Vagina (tissue), 2 donors: ENCODE measurements at regions not wholly inside any gene's neighbourhood (a gene's known extent, or its start where the extent isn't known, plus 50 kb on each side); places are given as distances from the start of the nearest gene placed in this dataset.

ENCODE experiments used
- DNase-seq, 2 donors: peaks; one replicate each; pipeline ENCODE4 v3.0.0-alpha.2; 2017; ENCODE audit errors: extremely low spot score in 2 of 2
- H3K27ac ChIP-seq: fragments of 200-600 bp; sonication (generic); one replicate; pipeline ENCODE4 v1.5.1; 2019
- H3K27me3 ChIP-seq: fragments of 200-600 bp; sonication (generic); one replicate; pipeline ENCODE4 v1.5.1; 2019
- H3K36me3 ChIP-seq, 2 donors: fragments of 200-600 bp; sonication (generic); one replicate each; pipeline ENCODE4 v1.5.1; 2017 to 2019
- H3K4me1 ChIP-seq: fragments of 200-600 bp; sonication (generic); one replicate; pipeline ENCODE4 v1.5.1; 2019
- H3K4me3 ChIP-seq, 2 donors: fragments of 200-600 bp; sonication (generic); 1 replicate in 1 of 2; 2 replicates in 1 of 2; pipeline ENCODE4 v1.5.1; 2016 to 2019
- H3K9me3 ChIP-seq: fragments of 200-600 bp; sonication (generic); one replicate; pipeline ENCODE4 v1.5.1; 2019
- CTCF ChIP-seq, 3 experiments: fragments of 450-650 bp in 2 of 3; fragments of 200-600 bp in 1 of 3; sonication (generic) in 1 of 3; IDR thresholded peaks; one replicate each; pipeline ENCODE4 v1.5.1; 2017 to 2019; ENCODE audit warnings: antibody characterized with exemption in 3 of 3, mild to moderate bottlenecking in 2 of 3, moderate library complexity in 2 of 3
- POLR2A ChIP-seq, 2 donors: fragments of 450-650 bp; IDR thresholded peaks; one replicate each; pipeline ENCODE4 v1.6.1; 2017; ENCODE audit warnings: antibody characterized with exemption in 2 of 2, mild to moderate bottlenecking in 2 of 2, moderate library complexity in 2 of 2
- POLR2AphosphoS5 ChIP-seq, 2 donors: sonication (generic); formaldehyde crosslinking; IDR thresholded peaks; one replicate each; pipeline ENCODE4 v1.9.0; 2017; ENCODE audit warnings: antibody characterized with exemption in 2 of 2, mild to moderate bottlenecking in 2 of 2, low read depth in 1 of 2; ENCODE audit not compliant: insufficient read depth in 1 of 2
- intact Hi-C: fragments of 100-400 bp; cut with DNase I; formaldehyde crosslinking; loops from one replicate; pipeline ENCODE4 v1.15.1; 2023

GRCh38 chr22:48099251-48099650 lies 1336.8 kb downstream of the TBC1D22A start:
- H3K36me3 ChIP-seq: no peaks in the 10 kb centered on the region
- H3K4me3 ChIP-seq: no peak overlapping the region
- no peaks in the 10 kb centered on the region for H3K9me3 ChIP-seq
- intact Hi-C loops: no loop called here
- TF ChIP-seq POLR2A (IDR thresholded peaks at IDR 0.05): no peak
- no peak for TF ChIP-seq CTCF (IDR thresholded peaks at IDR 0.05)
- TF ChIP-seq POLR2AphosphoS5 (IDR thresholded peaks at IDR 0.05; ENCODE audit: insufficient read depth in 1 of 2, low read depth in 1 of 2): no peak
- H3K27ac ChIP-seq: no peak overlapping the region
- no peaks in the 10 kb centered on the region for H3K4me1 ChIP-seq
- H3K27me3 ChIP-seq: no peaks in the 10 kb centered on the region
- peak in 1 of 2 donors; percentile 87 for DNase-seq

GRCh38 chr22:48098921-48099245 lies 1336.4 kb downstream of the TBC1D22A start:
- intact Hi-C loops: no loop called here
- Histone ChIP-seq H3K27me3 (no peaks in the 10 kb centered on the region), H3K4me1 (peaks cover under 1% of the 10 kb centered on the region), H3K4me3 (no peak overlapping the region), H3K9me3 (no peaks in the 10 kb centered on the region), H3K27ac (no peak overlapping the region), H3K36me3 (no peaks in the 10 kb centered on the region)
- no peak for TF ChIP-seq CTCF (IDR thresholded peaks at IDR 0.05)
- TF ChIP-seq POLR2AphosphoS5 (IDR thresholded peaks at IDR 0.05; ENCODE audit: insufficient read depth in 1 of 2, low read depth in 1 of 2): no peak
- no peak for TF ChIP-seq POLR2A (IDR thresholded peaks at IDR 0.05)
- peak in 1 of 2 donors; percentile 85 for DNase-seq

- intact Hi-C loops: no loop called here
- no peaks in the 10 kb centered on the region for H3K9me3 ChIP-seq
- H3K4me3 ChIP-seq: no peak overlapping the region
- peaks cover 5% of the 10 kb centered on the region for H3K4me1 ChIP-seq
- no peaks in the 10 kb centered on the region for H3K36me3 ChIP-seq
- no peaks in the 10 kb centered on the region for H3K27me3 ChIP-seq
- TF ChIP-seq POLR2AphosphoS5 (IDR thresholded peaks at IDR 0.05; ENCODE audit: insufficient read depth in 1 of 2, low read depth in 1 of 2) (no peak), CTCF (IDR thresholded peaks at IDR 0.05) (no peak), POLR2A (IDR thresholded peaks at IDR 0.05) (no peak)
- DNase-seq: no peak
- no peak overlapping the region for H3K27ac ChIP-seq
Observed at GRCh38 chr22:48098243-48098920, 1335.9 kb downstream of the TBC1D22A start.

GRCh38 chr22:48097723-48098122 lies 1335.3 kb downstream of the TBC1D22A start:
- Histone ChIP-seq H3K9me3 (no peaks in the 10 kb centered on the region), H3K36me3 (no peaks in the 10 kb centered on the region), H3K27ac (no peak overlapping the region), H3K4me1 (peaks cover 9% of the 10 kb centered on the region), H3K4me3 (no peak overlapping the region), H3K27me3 (no peaks in the 10 kb centered on the region)
- TF ChIP-seq POLR2A (IDR thresholded peaks at IDR 0.05) (no peak), CTCF (IDR thresholded peaks at IDR 0.05) (no peak), POLR2AphosphoS5 (IDR thresholded peaks at IDR 0.05; ENCODE audit: insufficient read depth in 1 of 2, low read depth in 1 of 2) (no peak)
- intact Hi-C loops: no loop called here
- no peak for DNase-seq

GRCh38 chr22:48096851-48097665 lies 1334.6 kb downstream of the TBC1D22A start:
- Histone ChIP-seq H3K9me3 (no peaks in the 10 kb centered on the region), H3K4me1 (peaks cover 9% of the 10 kb centered on the region), H3K27ac (no peak overlapping the region), H3K27me3 (no peaks in the 10 kb centered on the region), H3K4me3 (no peak overlapping the region), H3K36me3 (no peaks in the 10 kb centered on the region)
- intact Hi-C loops: no loop called here
- DNase-seq: no peak
- no peak for TF ChIP-seq POLR2AphosphoS5 (IDR thresholded peaks at IDR 0.05; ENCODE audit: insufficient read depth in 1 of 2, low read depth in 1 of 2)
- no peak for TF ChIP-seq CTCF (IDR thresholded peaks at IDR 0.05)
- TF ChIP-seq POLR2A (IDR thresholded peaks at IDR 0.05): no peak
